GM13977 (cell line): ENCODE measurements at regions not wholly inside any gene's neighbourhood (a gene's known extent, or its start where the extent isn't known, plus 50 kb on each side); places are given as distances from the start of the nearest gene placed in this dataset.

Source experiments
- DNase-seq: peaks from one replicate; pipeline ENCODE4 v3.0.0; 2012; ENCODE audit warnings: low spot score
- in situ Hi-C: fragments of 300-500 bp; cut with MboI; formaldehyde crosslinking; loops from one replicate; pipeline ENCODE4 v1.12.0; 2022; ENCODE audit warnings: low sequenced_read_pairs, low pct_unique_long_range_greater_than_20kb, mixed read lengths, inconsistent platforms; ENCODE audit not compliant: unreplicated experiment
- TF ChIP-seq, protein P1 (sequence below): IDR thresholded peaks from 2 replicates; pipeline ENCODE4 v1.5.1; 2012; ENCODE audit warnings: mild to moderate bottlenecking, control low read depth; ENCODE audit not compliant: insufficient read depth; ENCODE audit errors: extremely low read depth, missing control alignments

- in situ Hi-C loops: no loop called here
- DNase-seq: no peak
- TF ChIP-seq, protein P1, sequence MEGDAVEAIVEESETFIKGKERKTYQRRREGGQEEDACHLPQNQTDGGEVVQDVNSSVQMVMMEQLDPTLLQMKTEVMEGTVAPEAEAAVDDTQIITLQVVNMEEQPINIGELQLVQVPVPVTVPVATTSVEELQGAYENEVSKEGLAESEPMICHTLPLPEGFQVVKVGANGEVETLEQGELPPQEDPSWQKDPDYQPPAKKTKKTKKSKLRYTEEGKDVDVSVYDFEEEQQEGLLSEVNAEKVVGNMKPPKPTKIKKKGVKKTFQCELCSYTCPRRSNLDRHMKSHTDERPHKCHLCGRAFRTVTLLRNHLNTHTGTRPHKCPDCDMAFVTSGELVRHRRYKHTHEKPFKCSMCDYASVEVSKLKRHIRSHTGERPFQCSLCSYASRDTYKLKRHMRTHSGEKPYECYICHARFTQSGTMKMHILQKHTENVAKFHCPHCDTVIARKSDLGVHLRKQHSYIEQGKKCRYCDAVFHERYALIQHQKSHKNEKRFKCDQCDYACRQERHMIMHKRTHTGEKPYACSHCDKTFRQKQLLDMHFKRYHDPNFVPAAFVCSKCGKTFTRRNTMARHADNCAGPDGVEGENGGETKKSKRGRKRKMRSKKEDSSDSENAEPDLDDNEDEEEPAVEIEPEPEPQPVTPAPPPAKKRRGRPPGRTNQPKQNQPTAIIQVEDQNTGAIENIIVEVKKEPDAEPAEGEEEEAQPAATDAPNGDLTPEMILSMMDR: no peak
Observed at GRCh38 chr1:38123356-38124135, 77.0 kb upstream of the POU3F1 start.

- no peak for DNase-seq
- in situ Hi-C loops: no loop called here
- TF ChIP-seq, protein P1: no peak
Observed at GRCh38 chr1:38121231-38121680, 74.7 kb upstream of the POU3F1 start.

DNA sequence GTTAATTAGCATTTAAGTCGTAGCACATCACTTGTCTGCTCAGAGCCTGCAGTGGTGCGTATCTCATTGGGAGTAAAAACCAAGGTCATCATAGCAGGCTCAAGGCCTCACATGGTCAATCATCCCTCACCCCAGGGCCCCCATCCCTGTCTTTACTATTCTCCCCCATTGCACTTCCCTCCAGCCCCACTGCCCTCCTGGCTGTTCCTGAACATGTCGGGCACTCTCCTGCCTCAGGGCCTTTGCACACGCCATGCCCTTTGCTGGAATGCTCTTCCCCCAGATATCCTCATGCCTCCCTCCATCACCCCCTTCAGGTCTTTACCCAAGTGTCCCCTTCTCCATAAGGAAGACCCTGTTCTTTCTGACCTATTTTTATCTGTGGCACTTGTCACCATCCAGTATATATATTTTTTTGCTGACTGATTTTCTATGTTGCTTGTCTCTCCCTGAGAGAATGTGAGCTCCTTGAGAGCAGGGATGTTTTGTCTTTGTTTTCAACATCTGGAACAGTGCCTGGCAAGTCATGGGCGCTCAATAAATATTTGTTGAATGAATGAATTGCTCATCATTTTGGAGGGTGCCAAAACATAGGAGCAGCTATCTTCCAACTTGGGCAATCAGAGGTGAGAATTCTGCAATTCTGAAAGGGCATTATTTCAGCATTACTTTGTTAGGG, 74.1 kb upstream of the POU3F1 start:
- in situ Hi-C loops: no loop called here
- TF ChIP-seq, protein P1: no peak
- DNase-seq: no peak

DNA sequence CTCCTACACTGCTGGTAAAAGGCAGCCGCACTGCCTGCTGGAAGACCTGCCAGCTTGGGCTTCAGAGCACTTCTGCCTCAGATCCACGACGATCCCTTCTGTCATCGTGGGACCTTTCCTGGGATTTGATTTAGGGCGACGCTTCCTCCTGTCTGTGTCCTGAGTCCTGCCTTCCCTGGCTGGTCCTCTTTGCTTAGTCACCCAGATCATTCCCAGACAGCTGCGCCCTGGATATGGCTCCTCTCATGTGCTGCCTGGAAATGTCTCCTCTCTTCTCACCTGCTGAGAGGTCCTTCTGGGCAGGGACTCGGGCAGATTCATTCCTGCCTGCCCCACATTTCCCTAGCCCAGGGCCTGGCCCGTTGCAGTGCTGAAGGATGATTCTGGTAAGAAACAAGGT, 72.4 kb upstream of the POU3F1 start:
- DNase-seq: no peak
- TF ChIP-seq, protein P1: no peak
- in situ Hi-C loops: no loop called here

DNA sequence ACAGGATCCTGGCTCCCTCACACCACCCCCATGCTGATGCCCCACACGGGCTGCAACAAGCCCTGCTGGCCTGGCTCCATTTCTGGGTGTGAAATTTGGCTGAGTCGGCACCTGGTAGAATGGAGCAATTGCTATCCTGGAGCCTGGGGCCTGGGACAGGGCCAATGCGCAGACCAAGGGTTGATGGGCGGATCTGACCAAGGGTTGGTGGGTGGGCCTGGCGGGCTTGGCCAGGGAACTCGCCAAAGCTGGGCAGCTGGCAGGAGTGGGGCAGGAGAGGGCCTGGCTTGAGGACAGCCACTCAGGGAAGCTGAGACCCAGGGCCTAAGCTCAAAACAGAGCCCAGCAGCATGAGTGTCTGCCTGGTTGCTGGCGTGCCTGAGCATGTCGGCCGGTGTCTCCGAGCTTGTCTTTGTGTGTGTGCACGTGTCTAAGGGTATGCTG, 70.9 kb upstream of the POU3F1 start:
- in situ Hi-C loops: no loop called here
- no peak for DNase-seq
- TF ChIP-seq, protein P1: no peak

- TF ChIP-seq, protein P1: no peak
- no peak for DNase-seq
- in situ Hi-C loops: no loop called here
Observed at GRCh38 chr1:38115682-38116202, 69.1 kb upstream of the POU3F1 start.
